H9 (cell line): ENCODE measurements at regions not wholly inside any gene's neighbourhood (a gene's known extent, or its start where the extent isn't known, plus 50 kb on each side); places are given as distances from the start of the nearest gene placed in this dataset.

Experiments used
- DNase-seq: peaks from one replicate; pipeline ENCODE4 v3.0.0-alpha.2; 2017
- H2AFZ ChIP-seq: one replicate; pipeline ENCODE4 v1.6.1; 2013; ENCODE audit warnings: mild to moderate bottlenecking, low read length, control low read depth, moderate library complexity
- H2AK5ac ChIP-seq: 2 replicates; pipeline ENCODE4 v1.6.1; 2013; ENCODE audit warnings: low read length, control low read depth, mixed read lengths; ENCODE audit not compliant: insufficient read length
- H2BK120ac ChIP-seq: one replicate; pipeline ENCODE4 v1.6.1; 2013; ENCODE audit warnings: low read depth, mild to moderate bottlenecking, low read length, control low read depth, inconsistent platforms; ENCODE audit not compliant: poor library complexity, severe bottlenecking
- H2BK12ac ChIP-seq: 2 replicates; pipeline ENCODE4 v1.6.1; 2013; ENCODE audit warnings: low read length, control low read depth, mixed read lengths, low read depth; ENCODE audit not compliant: insufficient read length
- H2BK15ac ChIP-seq: 2 replicates; pipeline ENCODE4 v1.6.1; 2013; ENCODE audit warnings: low read depth, low read length, control low read depth
- H2BK20ac ChIP-seq: one replicate; pipeline ENCODE4 v1.6.1; 2013; ENCODE audit warnings: low read depth, mild to moderate bottlenecking, low read length, control low read depth, inconsistent platforms; ENCODE audit not compliant: poor library complexity, severe bottlenecking
- H2BK5ac ChIP-seq: 2 replicates; pipeline ENCODE4 v1.6.1; 2013; ENCODE audit warnings: low read length, control low read depth, mixed read lengths; ENCODE audit not compliant: insufficient read length
- H3K14ac ChIP-seq: 2 replicates; pipeline ENCODE4 v1.6.1; 2013; ENCODE audit warnings: low read length, control low read depth; ENCODE audit not compliant: insufficient read depth
- H3K18ac ChIP-seq: 2 replicates; pipeline ENCODE4 v1.6.1; 2013; ENCODE audit warnings: low read depth, mild to moderate bottlenecking, mixed read lengths, low read length, control low read depth; ENCODE audit not compliant: insufficient read length
- H3K23ac ChIP-seq: 2 replicates; pipeline ENCODE4 v1.6.1; 2013; ENCODE audit warnings: low read length, control low read depth, mixed read lengths, low read depth; ENCODE audit not compliant: insufficient read length
- H3K23me2 ChIP-seq: 2 replicates; pipeline ENCODE4 v1.6.1; 2013; ENCODE audit warnings: low read depth, mild to moderate bottlenecking, mixed read lengths, low read length, control low read depth; ENCODE audit not compliant: insufficient read length, poor library complexity, severe bottlenecking
- H3K27ac ChIP-seq: 2 replicates; pipeline ENCODE4 v1.5.1; 2013; ENCODE audit warnings: low read length, control low read depth, mixed read lengths, low read depth; ENCODE audit not compliant: insufficient read length
- H3K27me3 ChIP-seq: 2 replicates; pipeline ENCODE4 v1.6.1; 2013; ENCODE audit warnings: low read length, control low read depth, inconsistent platforms; ENCODE audit not compliant: insufficient read depth
- H3K4ac ChIP-seq: 2 replicates; pipeline ENCODE4 v1.6.1; 2013; ENCODE audit warnings: low read depth, mild to moderate bottlenecking, control low read depth, inconsistent platforms, low read length, moderate library complexity
- H3K4me1 ChIP-seq: 2 replicates; pipeline ENCODE4 v1.6.1; 2013; ENCODE audit warnings: low read length, control low read depth, inconsistent platforms; ENCODE audit not compliant: insufficient read depth
- H3K4me2 ChIP-seq: 2 replicates; pipeline ENCODE4 v1.6.1; 2013; ENCODE audit warnings: low read length, control low read depth, mixed read lengths; ENCODE audit not compliant: insufficient read length, insufficient read depth
- H3K56ac ChIP-seq: 2 replicates; pipeline ENCODE4 v1.6.1; 2013; ENCODE audit warnings: low read depth, mild to moderate bottlenecking, mixed read lengths, low read length, control low read depth; ENCODE audit not compliant: insufficient read length
- H3K79me1 ChIP-seq: 2 replicates; pipeline ENCODE4 v1.6.1; 2013; ENCODE audit warnings: low read depth, mild to moderate bottlenecking, moderate library complexity, low read length, control low read depth, inconsistent platforms; ENCODE audit not compliant: insufficient read depth, poor library complexity, severe bottlenecking
- H3K79me2 ChIP-seq: 2 replicates; pipeline ENCODE4 v1.6.1; 2013; ENCODE audit warnings: low read length, control low read depth, inconsistent platforms; ENCODE audit not compliant: insufficient read depth
- H3K9ac ChIP-seq: 2 replicates; pipeline ENCODE4 v1.6.1; 2013; ENCODE audit warnings: low read length, control low read depth, mixed read lengths; ENCODE audit not compliant: insufficient read length; ENCODE audit errors: extremely low read depth
- H3K9me3 ChIP-seq: one replicate; pipeline ENCODE4 v1.6.1; 2013; ENCODE audit warnings: low read depth, low read length, inconsistent platforms; ENCODE audit not compliant: control insufficient read depth
- H3T11ph ChIP-seq: one replicate; pipeline ENCODE4 v1.6.1; 2013; ENCODE audit warnings: mild to moderate bottlenecking, low read length, control low read depth, inconsistent platforms
- H4K20me1 ChIP-seq: one replicate; pipeline ENCODE4 v1.6.1; 2013; ENCODE audit not compliant: control insufficient read depth, insufficient read length, insufficient read depth
- H4K5ac ChIP-seq: 2 replicates; pipeline ENCODE4 v1.6.1; 2013; ENCODE audit warnings: low read depth, mild to moderate bottlenecking, mixed read lengths, low read length, control low read depth; ENCODE audit not compliant: insufficient read length
- H4K8ac ChIP-seq: replicated peaks from 2 replicates; pipeline ENCODE4 v1.6.1; 2013; ENCODE audit warnings: low read length, control low read depth, mixed read lengths, low read depth; ENCODE audit not compliant: insufficient read length
- H4K91ac ChIP-seq: 2 replicates; pipeline ENCODE4 v1.6.1; 2013; ENCODE audit warnings: low read depth, mild to moderate bottlenecking, moderate library complexity, mixed read lengths, low read length, control low read depth; ENCODE audit not compliant: insufficient read length
- H3K27ac Mint-ChIP-seq, 3 experiments: 2 replicates in 2 of 3; 3 replicates in 1 of 3; pipeline ENCODE4 v1.8.0; 2020 to 2021; ENCODE audit warnings: mixed read lengths in 3 of 3, mild to moderate bottlenecking in 1 of 3, moderate library complexity in 1 of 3
- H3K27me3 Mint-ChIP-seq: 2 replicates; pipeline ENCODE4 v1.8.0; 2021; ENCODE audit warnings: low read depth, mild to moderate bottlenecking, moderate library complexity, mixed read lengths
- H3K36me3 Mint-ChIP-seq, 3 experiments: 2 replicates in 2 of 3; 3 replicates in 1 of 3; pipeline ENCODE4 v1.8.0; 2020 to 2021; ENCODE audit warnings: low read depth in 3 of 3, mixed read lengths in 3 of 3; ENCODE audit not compliant: insufficient read depth in 1 of 3
- H3K4me1 Mint-ChIP-seq, 2 experiments: 2 replicates each; pipeline ENCODE4 v1.8.0; 2020; ENCODE audit warnings: mixed read lengths in 2 of 2
- H3K4me3 Mint-ChIP-seq, 2 experiments: 2 replicates in 1 of 2; 3 replicates in 1 of 2; pipeline ENCODE4 v1.8.0; 2020 to 2021; ENCODE audit warnings: mild to moderate bottlenecking in 2 of 2, mixed read lengths in 2 of 2, moderate library complexity in 1 of 2
- H3K9me3 Mint-ChIP-seq, 2 experiments: 2 replicates in 1 of 2; 3 replicates in 1 of 2; pipeline ENCODE4 v1.8.0; 2020; ENCODE audit warnings: mild to moderate bottlenecking in 2 of 2, mixed read lengths in 2 of 2, moderate library complexity in 1 of 2
- WGBS: extraction: QIAGEN DNeasy Blood & Tissue Kit; methylation state at CpG from one replicate; pipeline ENCODE4 v1.1.7; 2013; ENCODE audit warnings: missing lambda C conversion rate, low lambda C conversion rate, mixed read lengths; ENCODE audit not compliant: insufficient read length; ENCODE audit errors: extremely low coverage; 5-methylcytosine and 5-hydroxymethylcytosine counted together
- TF ChIP-seq, protein P1 (sequence below): fragments of 200-600 bp; sonication (generic); conservative IDR thresholded peaks from 3 replicates; pipeline ENCODE4 v1.8.0; 2021; ENCODE audit warnings: antibody characterized with exemption, mild to moderate bottlenecking

DNA sequence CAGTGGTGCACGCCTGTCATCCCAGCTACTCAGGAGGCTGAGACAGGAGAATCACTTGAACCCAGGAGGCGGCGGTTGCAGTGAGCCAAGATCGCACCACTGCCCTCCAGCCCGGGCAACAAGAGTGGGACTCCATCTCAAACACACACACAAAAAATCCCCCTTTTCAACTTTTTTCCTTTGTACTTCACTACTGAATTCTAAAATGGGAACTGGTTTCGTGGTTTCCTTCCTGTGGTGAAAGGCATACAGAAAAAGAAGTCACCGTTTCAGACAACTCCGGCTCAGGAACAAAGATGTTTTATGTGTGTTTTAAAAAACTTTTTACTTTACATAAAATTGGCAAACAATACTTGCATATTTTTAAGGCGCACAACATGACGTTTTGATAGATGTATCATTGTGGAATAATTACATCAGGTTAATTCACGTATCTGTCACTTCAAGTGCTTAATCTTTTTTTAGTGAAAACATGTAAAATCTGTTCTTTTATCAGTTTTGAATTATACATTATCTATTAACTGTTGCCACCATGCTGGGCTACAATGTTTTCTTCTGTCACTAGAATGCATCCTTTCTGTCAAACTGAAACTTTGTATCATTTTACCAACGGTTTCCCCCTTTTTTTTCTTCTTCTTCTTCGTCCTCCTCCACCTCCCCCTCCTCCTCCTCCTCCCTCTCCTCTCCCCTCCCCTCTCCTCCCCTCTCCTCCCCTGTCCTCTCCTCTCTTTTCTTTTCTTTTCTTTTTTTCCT lies 186.0 kb downstream of the CRLF2 start:
- no peak overlapping the region for H2BK15ac ChIP-seq
- no peak overlapping the region for H3K23ac ChIP-seq
- H2BK120ac ChIP-seq, result no peak overlapping the region
- H4K5ac ChIP-seq, result no peak overlapping the region
- TF ChIP-seq, protein P1, sequence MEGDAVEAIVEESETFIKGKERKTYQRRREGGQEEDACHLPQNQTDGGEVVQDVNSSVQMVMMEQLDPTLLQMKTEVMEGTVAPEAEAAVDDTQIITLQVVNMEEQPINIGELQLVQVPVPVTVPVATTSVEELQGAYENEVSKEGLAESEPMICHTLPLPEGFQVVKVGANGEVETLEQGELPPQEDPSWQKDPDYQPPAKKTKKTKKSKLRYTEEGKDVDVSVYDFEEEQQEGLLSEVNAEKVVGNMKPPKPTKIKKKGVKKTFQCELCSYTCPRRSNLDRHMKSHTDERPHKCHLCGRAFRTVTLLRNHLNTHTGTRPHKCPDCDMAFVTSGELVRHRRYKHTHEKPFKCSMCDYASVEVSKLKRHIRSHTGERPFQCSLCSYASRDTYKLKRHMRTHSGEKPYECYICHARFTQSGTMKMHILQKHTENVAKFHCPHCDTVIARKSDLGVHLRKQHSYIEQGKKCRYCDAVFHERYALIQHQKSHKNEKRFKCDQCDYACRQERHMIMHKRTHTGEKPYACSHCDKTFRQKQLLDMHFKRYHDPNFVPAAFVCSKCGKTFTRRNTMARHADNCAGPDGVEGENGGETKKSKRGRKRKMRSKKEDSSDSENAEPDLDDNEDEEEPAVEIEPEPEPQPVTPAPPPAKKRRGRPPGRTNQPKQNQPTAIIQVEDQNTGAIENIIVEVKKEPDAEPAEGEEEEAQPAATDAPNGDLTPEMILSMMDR, result no peak
- no peak overlapping the region for H3K27ac Mint-ChIP-seq
- no peak overlapping the region for H2AFZ ChIP-seq
- H3K4me2 ChIP-seq, result no peak overlapping the region
- H3K4me1 Mint-ChIP-seq, result peaks cover 7 to 19% of the 10 kb centered on the region in 2 experiments; a peak in 3 of 4 replicates
- no peaks in the 10 kb centered on the region for H3K79me2 ChIP-seq
- H3K9me3 ChIP-seq, result peaks cover 2% of the 10 kb centered on the region
- no peaks in the 10 kb centered on the region for H3K79me1 ChIP-seq
- H2BK20ac ChIP-seq, result no peak overlapping the region
- no peaks in the 10 kb centered on the region for H3K4me1 ChIP-seq
- no peak overlapping the region for H4K8ac ChIP-seq
- H3K9me3 Mint-ChIP-seq, result peaks cover 0 to 7% of the 10 kb centered on the region in 2 experiments; a peak in 1 of 5 replicates
- no peak for DNase-seq
- H3K14ac ChIP-seq, result no peak overlapping the region
- H2AK5ac ChIP-seq, result no peak overlapping the region
- H2BK12ac ChIP-seq, result no peak overlapping the region
- H3T11ph ChIP-seq, result no peak overlapping the region
- no peak overlapping the region for H4K91ac ChIP-seq
- no peak overlapping the region for H3K4ac ChIP-seq
- H2BK5ac ChIP-seq, result no peak overlapping the region
- no peak overlapping the region for H3K4me3 Mint-ChIP-seq
- H3K9ac ChIP-seq, result no peak overlapping the region
- no peaks in the 10 kb centered on the region for H3K27me3 ChIP-seq
- no peak overlapping the region for H3K27ac ChIP-seq
- no peaks in the 10 kb centered on the region; a peak in 1 of 7 replicates for H3K36me3 Mint-ChIP-seq
- H3K27me3 Mint-ChIP-seq, result peaks cover 3% of the 10 kb centered on the region
- no peak overlapping the region for H3K56ac ChIP-seq
- no peaks in the 10 kb centered on the region for H3K23me2 ChIP-seq
- H4K20me1 ChIP-seq, result no peaks in the 10 kb centered on the region
- no CpG with 5 or more reads among the region's 13 CpGs for WGBS
- no peak overlapping the region for H3K18ac ChIP-seq
